Hepatocyte (in vitro differentiated cells): ENCODE measurements at regions not wholly inside any gene's neighbourhood (a gene's known extent, or its start where the extent isn't known, plus 50 kb on each side); places are given as distances from the start of the nearest gene placed in this dataset.

ENCODE experiments used
- DNase-seq: peaks from one replicate; pipeline ENCODE4 v3.0.0-alpha.2; 2016; ENCODE audit warnings: low spot score
- H2AFZ ChIP-seq: fragments of 200-600 bp; sonication (generic); 2 replicates; pipeline ENCODE4 v1.6.0; 2016; ENCODE audit warnings: antibody characterized with exemption, mild to moderate bottlenecking
- H3K27ac ChIP-seq: fragments of 200-600 bp; sonication (generic); 2 replicates; pipeline ENCODE4 v1.5.1; 2016; ENCODE audit warnings: mild to moderate bottlenecking
- H3K27me3 ChIP-seq: fragments of 200-600 bp; sonication (generic); 2 replicates; pipeline ENCODE4 v1.6.1; 2016
- H3K36me3 ChIP-seq: fragments of 200-600 bp; sonication (generic); replicated peaks from 2 replicates; pipeline ENCODE4 v1.5.1; 2016; ENCODE audit warnings: low read depth; ENCODE audit not compliant: insufficient read depth
- H3K4me1 ChIP-seq: fragments of 200-600 bp; sonication (generic); 2 replicates; pipeline ENCODE4 v1.5.1; 2016; ENCODE audit warnings: mild to moderate bottlenecking, moderate library complexity; ENCODE audit not compliant: insufficient read depth
- H3K4me2 ChIP-seq: fragments of 200-600 bp; sonication (generic); 2 replicates; pipeline ENCODE4 v1.6.0; 2016
- H3K4me3 ChIP-seq: fragments of 200-600 bp; sonication (generic); 2 replicates; pipeline ENCODE4 v1.5.1; 2016; ENCODE audit warnings: mild to moderate bottlenecking
- H3K79me2 ChIP-seq: fragments of 200-600 bp; sonication (generic); 2 replicates; pipeline ENCODE4 v1.6.0; 2017; ENCODE audit warnings: mild to moderate bottlenecking
- H3K9me2 ChIP-seq: fragments of 200-600 bp; sonication (generic); replicated peaks from 2 replicates; pipeline ENCODE4 v1.6.0; 2017; ENCODE audit warnings: mild to moderate bottlenecking; ENCODE audit not compliant: insufficient read depth
- H3K9me3 ChIP-seq: fragments of 200-600 bp; sonication (generic); 2 replicates; pipeline ENCODE4 v1.5.1; 2016; ENCODE audit warnings: low read depth, mild to moderate bottlenecking
- H4K20me1 ChIP-seq: fragments of 200-600 bp; sonication (generic); 2 replicates; pipeline ENCODE4 v1.6.0; 2016; ENCODE audit warnings: mild to moderate bottlenecking; ENCODE audit not compliant: insufficient read depth, poor library complexity, severe bottlenecking
- CTCF ChIP-seq: fragments of 200-600 bp; sonication (generic); IDR thresholded peaks from 2 replicates; pipeline ENCODE4 v1.5.1; 2016; ENCODE audit warnings: antibody characterized with exemption, mild to moderate bottlenecking; ENCODE audit not compliant: poor library complexity
- EZH2 ChIP-seq: fragments of 200-600 bp; sonication (generic); IDR thresholded peaks from 2 replicates; pipeline ENCODE4 v1.6.1; 2016; ENCODE audit warnings: antibody characterized with exemption, mild to moderate bottlenecking, borderline replicate concordance
- EZH2phosphoT487 ChIP-seq: fragments of 200-600 bp; sonication (generic); IDR thresholded peaks from one replicate; pipeline ENCODE4 v1.6.1; 2018; ENCODE audit warnings: antibody characterized with exemption, mild to moderate bottlenecking, low read depth, moderate library complexity; ENCODE audit not compliant: unreplicated experiment, severe bottlenecking
- WGBS: methylation state at CpG from one replicate; pipeline ENCODE4 v1.1.6; 2016; ENCODE audit warnings: low lambda C conversion rate; ENCODE audit errors: missing lambda C conversion rate; 5-methylcytosine and 5-hydroxymethylcytosine counted together

GRCh38 chr1:228646717-228647522 is 88.4 kb upstream of the RHOU start:
- H3K27ac ChIP-seq: peak overlapping the region; percentile 69
- H3K27me3 ChIP-seq: peaks cover 10% of the 10 kb centered on the region
- H3K9me3 ChIP-seq: no peaks in the 10 kb centered on the region
- no peaks in the 10 kb centered on the region for H4K20me1 ChIP-seq
- H3K79me2 ChIP-seq: no peaks in the 10 kb centered on the region
- WGBS: 1% methylated on average over 47 of the region's 49 CpGs
- H3K4me3 ChIP-seq: peak overlapping the region; percentile 55
- TF ChIP-seq EZH2 (no peak), CTCF (no peak), EZH2phosphoT487 (no peak)
- H3K4me1 ChIP-seq: no peaks in the 10 kb centered on the region
- peak overlapping the region; percentile 70 for H2AFZ ChIP-seq
- H3K4me2 ChIP-seq: peak overlapping the region; percentile 96
- H3K9me2 ChIP-seq: no peaks in the 10 kb centered on the region
- H3K36me3 ChIP-seq: no peaks in the 10 kb centered on the region
- DNase-seq: peak; percentile 56

- Histone ChIP-seq H3K9me2 (no peaks in the 10 kb centered on the region), H3K4me3 (peak overlapping the region; percentile 55), H3K27ac (peak overlapping the region; percentile 69), H4K20me1 (no peaks in the 10 kb centered on the region), H3K36me3 (no peaks in the 10 kb centered on the region), H3K4me2 (peak overlapping the region; percentile 96), H2AFZ (peak overlapping the region; percentile 70), H3K4me1 (no peaks in the 10 kb centered on the region), H3K79me2 (no peaks in the 10 kb centered on the region), H3K9me3 (no peaks in the 10 kb centered on the region), H3K27me3 (peaks cover 10% of the 10 kb centered on the region)
- peak; percentile 70 for DNase-seq
- TF ChIP-seq CTCF (no peak), EZH2 (no peak)
- under 1% methylated on average over 64 of the region's 67 CpGs for WGBS
These were observed 87.5 kb upstream of the RHOU start for GRCh38 chr1:228647523-228648444.

GRCh38 chr1:228648647-228649383 is 86.5 kb upstream of the RHOU start:
- no peaks in the 10 kb centered on the region for H3K4me1 ChIP-seq
- peaks cover 10% of the 10 kb centered on the region for H3K27me3 ChIP-seq
- H3K4me2 ChIP-seq: peak overlapping the region; percentile 96
- no peaks in the 10 kb centered on the region for H3K36me3 ChIP-seq
- H2AFZ ChIP-seq: peak overlapping the region; percentile 70
- H3K4me3 ChIP-seq: peak overlapping the region; percentile 55
- 80% methylated on average over 16 of the region's 16 CpGs for WGBS
- TF ChIP-seq EZH2 (no peak), EZH2phosphoT487 (no peak), CTCF (no peak)
- H4K20me1 ChIP-seq: no peaks in the 10 kb centered on the region
- no peak for DNase-seq
- no peaks in the 10 kb centered on the region for H3K9me2 ChIP-seq
- H3K27ac ChIP-seq: no peak overlapping the region
- no peaks in the 10 kb centered on the region for H3K79me2 ChIP-seq
- H3K9me3 ChIP-seq: no peaks in the 10 kb centered on the region
